Right lobe of liver (tissue), 4 donors: ENCODE measurements at regions not wholly inside any gene's neighbourhood (a gene's known extent, or its start where the extent isn't known, plus 50 kb on each side); places are given as distances from the start of the nearest gene placed in this dataset.

Source experiments
- CTCF ChIP-seq, 4 donors: fragments of 200-600 bp in 3 of 4; fragments of 450-650 bp in 1 of 4; IDR thresholded peaks; one replicate each; pipeline versions ENCODE4 v1.5.1 to v1.8.0; 2016 to 2022; ENCODE audit warnings: antibody characterized with exemption in 4 of 4, mild to moderate bottlenecking in 2 of 4
- POLR2A ChIP-seq: fragments of 450-650 bp; IDR thresholded peaks from one replicate; pipeline ENCODE4 v1.6.1; 2017; ENCODE audit warnings: antibody characterized with exemption, mild to moderate bottlenecking
- donor health status: DM: no; HTN: no; CAD: no.
- donor health status: DM: no; HTN: no; CAD: no.
- donor health status: DM: no; HTN: yes; CAD: no.

- TF ChIP-seq POLR2A (no peak), CTCF (IDR thresholded peaks at IDR 0.05) (no peak)
Observed at GRCh38 chr14:59013672-59014298, 174.7 kb upstream of the DAAM1 start.
